Left ventricle myocardium inferior (tissue), 1 donor: ENCODE measurements at regions not wholly inside any gene's neighbourhood (a gene's known extent, or its start where the extent isn't known, plus 50 kb on each side); places are given as distances from the start of the nearest gene placed in this dataset.
"Not testable (repeated sequence)": the region's sequence is repeated elsewhere in the genome, so short reads cannot be mapped to it uniquely, and the experiment has no call there.

Source experiments
- DNase-seq: peaks from one replicate; pipeline ENCODE4 v3.0.0-alpha.2; 2020
- H3K27ac ChIP-seq: fragments of 200-600 bp; replicated peaks from 2 replicates; pipeline ENCODE4 v1.8.0; 2021
- H3K27me3 ChIP-seq: fragments of 200-600 bp; 2 replicates; pipeline ENCODE4 v1.8.0; 2021; ENCODE audit warnings: low read depth
- H3K36me3 ChIP-seq: fragments of 200-600 bp; 2 replicates; pipeline ENCODE4 v1.8.0; 2021
- H3K4me1 ChIP-seq: fragments of 200-600 bp; 2 replicates; pipeline ENCODE4 v1.8.0; 2021
- H3K4me3 ChIP-seq: fragments of 200-600 bp; 2 replicates; pipeline ENCODE4 v1.8.0; 2021; ENCODE audit warnings: mild to moderate bottlenecking, moderate library complexity
- H3K9me3 ChIP-seq: fragments of 200-600 bp; replicated peaks from 2 replicates; pipeline ENCODE4 v1.8.0; 2021
- CTCF ChIP-seq: fragments of 200-600 bp; IDR thresholded peaks from 2 replicates; pipeline ENCODE4 v1.8.0; 2021; ENCODE audit warnings: antibody characterized with exemption, mild to moderate bottlenecking, borderline replicate concordance
- intact Hi-C: fragments of 100-400 bp; cut with micrococcal nuclease; formaldehyde crosslinking; loops from one replicate; pipeline ENCODE4 v1.11.0; 2022
- donor health status: DM: no; HTN: yes; CAD: no; lungs with severe emphysema.

DNA sequence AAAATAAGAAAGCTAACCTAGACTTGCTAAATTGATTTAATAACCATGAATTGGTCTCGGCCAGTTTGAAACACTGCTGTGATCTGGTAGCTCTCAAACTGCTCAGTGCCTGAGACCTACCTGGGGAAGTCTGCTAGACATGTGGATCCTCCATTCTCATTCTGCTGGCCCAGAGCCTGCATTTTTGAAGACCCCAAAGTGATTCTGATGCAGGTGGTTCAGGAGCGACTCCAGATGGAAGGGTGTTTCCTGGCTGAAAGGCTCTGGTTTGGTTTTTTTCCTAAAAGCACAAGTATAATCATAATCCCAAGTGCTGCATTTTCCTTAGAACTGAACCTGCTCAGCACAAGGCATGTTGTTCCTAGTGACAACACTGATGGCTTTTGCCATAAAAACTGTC lies 159.5 kb downstream of the ZNF664 start:
- Histone ChIP-seq H3K36me3 (no peaks in the 10 kb centered on the region), H3K9me3 (peaks cover 8% of the 10 kb centered on the region), H3K4me3 (no peak overlapping the region), H3K27me3 (peaks cover 7% of the 10 kb centered on the region), H3K4me1 (no peaks in the 10 kb centered on the region), H3K27ac (no peak overlapping the region)
- intact Hi-C loops = no loop called here
- no peak for DNase-seq
- no peak for TF ChIP-seq CTCF

DNA sequence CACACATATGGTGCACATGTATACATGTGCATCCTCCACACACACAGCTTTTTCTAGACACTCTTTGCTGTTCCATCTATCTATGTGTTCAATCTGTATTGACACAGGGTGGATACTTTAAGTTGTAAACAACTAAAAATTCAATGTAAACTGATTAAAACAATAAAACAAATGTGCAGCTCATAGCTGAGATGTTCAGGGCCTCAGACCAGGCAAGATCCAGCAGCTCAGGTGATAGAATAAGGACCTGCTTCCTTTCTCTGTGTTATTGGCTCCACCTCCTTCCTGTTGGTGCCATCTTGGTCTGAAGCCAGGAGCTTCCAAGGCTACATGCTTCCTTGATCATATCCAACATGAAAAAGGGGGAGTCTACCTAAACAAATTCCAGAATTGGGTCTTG lies 158.1 kb upstream of the RFLNA start:
- Histone ChIP-seq H3K4me1 (no peaks in the 10 kb centered on the region), H3K36me3 (no peaks in the 10 kb centered on the region), H3K27ac (no peak overlapping the region), H3K9me3 (peaks cover 17% of the 10 kb centered on the region), H3K27me3 (peaks cover 34% of the 10 kb centered on the region), H3K4me3 (no peak overlapping the region)
- no peak for TF ChIP-seq CTCF
- no peak for DNase-seq
- intact Hi-C loops = no loop called here

DNA sequence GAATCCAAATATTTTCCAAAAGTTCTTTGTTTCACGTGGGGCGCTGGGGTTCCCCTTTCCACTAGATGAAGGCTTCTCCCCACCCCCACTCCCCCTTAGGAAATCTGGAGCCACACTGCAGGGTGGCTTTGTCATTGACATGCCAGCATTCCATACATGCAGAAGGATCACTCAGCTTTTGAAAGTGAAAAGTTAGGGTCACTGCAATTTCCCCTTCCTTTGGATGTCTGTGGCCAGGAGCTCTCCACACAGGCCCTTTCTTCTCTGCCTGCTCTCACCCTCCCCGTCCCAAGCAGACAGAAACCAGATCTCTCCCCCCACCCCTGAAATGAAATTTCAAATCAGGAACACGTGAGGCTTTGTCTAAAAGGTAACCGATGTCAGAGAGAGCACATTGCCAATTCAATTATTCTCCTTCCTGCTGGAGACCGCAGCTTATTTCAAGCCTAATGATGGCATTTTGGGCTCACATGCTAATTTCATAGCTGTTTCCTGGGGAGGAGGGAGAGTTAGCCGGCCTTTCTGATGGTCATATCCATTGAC lies 153.9 kb upstream of the RFLNA start:
- Histone ChIP-seq H3K4me1 (no peaks in the 10 kb centered on the region), H3K9me3 (peaks cover 28% of the 10 kb centered on the region), H3K36me3 (no peaks in the 10 kb centered on the region), H3K4me3 (no peak overlapping the region), H3K27me3 (peaks cover 51% of the 10 kb centered on the region), H3K27ac (no peak overlapping the region)
- DNase-seq = no peak
- intact Hi-C loops = no loop called here
- TF ChIP-seq CTCF = no peak

GRCh38 chr12:124141611-124142010 lies 153.3 kb upstream of the RFLNA start:
- H3K4me1 ChIP-seq, DNase-seq, intact Hi-C loops, H3K36me3 ChIP-seq, H3K4me3 ChIP-seq, H3K27ac ChIP-seq: not testable (repeated sequence)
- peaks cover 28% of the 10 kb centered on the region for H3K9me3 ChIP-seq
- peaks cover 51% of the 10 kb centered on the region for H3K27me3 ChIP-seq

DNA sequence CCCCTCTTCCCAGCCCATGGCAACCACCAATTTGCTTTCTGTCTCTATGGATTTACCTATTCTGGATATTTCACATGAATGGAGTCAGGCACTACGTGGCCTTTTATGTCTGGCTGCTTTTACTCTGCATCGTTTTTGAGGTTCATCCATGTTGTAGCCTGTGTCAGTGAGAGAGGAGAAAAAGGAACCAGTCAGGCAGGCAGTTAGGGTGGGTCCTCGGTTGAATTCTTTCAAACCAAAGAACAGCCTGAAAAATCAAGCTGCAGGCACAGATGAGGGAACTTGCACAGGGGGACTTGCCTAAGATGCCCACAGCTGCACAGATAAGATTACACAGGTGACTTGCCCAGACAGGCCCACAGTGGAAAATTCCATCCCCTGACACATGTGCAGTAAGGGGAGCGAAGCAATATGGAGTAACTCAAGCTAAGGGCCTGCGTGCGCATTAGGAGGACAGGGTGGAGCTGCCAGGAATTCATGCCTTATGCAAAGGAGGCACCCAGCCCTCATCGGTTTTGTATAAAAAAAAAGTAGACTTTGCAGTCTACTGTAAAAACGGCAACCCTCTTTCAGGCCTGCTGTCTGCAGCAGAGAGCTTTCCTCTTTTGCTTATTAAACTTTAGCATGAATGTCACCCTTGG lies 152.4 kb upstream of the RFLNA start:
- Histone ChIP-seq H3K4me3 (no peak overlapping the region), H3K36me3 (no peaks in the 10 kb centered on the region), H3K27me3 (peaks cover 51% of the 10 kb centered on the region), H3K9me3 (peaks cover 20% of the 10 kb centered on the region), H3K27ac (no peak overlapping the region), H3K4me1 (no peaks in the 10 kb centered on the region)
- DNase-seq = no peak
- no peak for TF ChIP-seq CTCF
- intact Hi-C loops = no loop called here

DNA sequence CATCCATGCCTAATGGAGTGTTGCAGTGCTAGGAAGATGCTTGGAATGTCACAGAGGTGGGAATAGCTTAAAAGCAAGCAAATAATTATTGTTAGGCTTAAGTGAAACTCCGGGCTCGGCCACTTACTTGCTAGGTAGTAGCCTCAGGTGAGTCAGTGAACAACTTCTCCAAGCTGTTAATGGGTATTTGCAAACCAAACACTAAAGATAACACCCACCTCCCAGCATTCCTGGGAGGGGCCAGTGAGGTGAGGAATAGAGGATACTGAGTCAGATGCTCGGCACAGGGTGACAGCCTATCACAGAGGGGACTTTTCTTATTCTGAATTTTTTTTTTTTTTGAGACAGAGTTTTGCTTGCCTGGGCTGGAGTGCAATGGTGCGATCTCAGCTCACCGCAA lies 151.2 kb upstream of the RFLNA start:
- Histone ChIP-seq H3K36me3 (no peaks in the 10 kb centered on the region), H3K4me3 (no peak overlapping the region), H3K4me1 (no peaks in the 10 kb centered on the region), H3K27me3 (peaks cover 56% of the 10 kb centered on the region), H3K27ac (no peak overlapping the region), H3K9me3 (peaks cover 11% of the 10 kb centered on the region)
- no peak for DNase-seq
- no peak for TF ChIP-seq CTCF
- intact Hi-C loops = no loop called here
